Neuronal stem cell (in vitro differentiated cells): ENCODE measurements at regions not wholly inside any gene's neighbourhood (a gene's known extent, or its start where the extent isn't known, plus 50 kb on each side); places are given as distances from the start of the nearest gene placed in this dataset.

Experiments used
- DNase-seq: peaks from one replicate; pipeline ENCODE4 v3.0.0-alpha.2; 2013; ENCODE audit warnings: low spot score
- H2AFZ ChIP-seq: one replicate; pipeline ENCODE4 v1.6.1; 2013; ENCODE audit warnings: mild to moderate bottlenecking, low read length, inconsistent platforms
- H2AK5ac ChIP-seq: 2 replicates; pipeline ENCODE4 v1.6.1; 2013; ENCODE audit warnings: low read depth, mild to moderate bottlenecking, inconsistent platforms, low read length, moderate library complexity, mixed read lengths
- H2BK120ac ChIP-seq: 2 replicates; pipeline ENCODE4 v1.6.1; 2013; ENCODE audit warnings: low read depth, mild to moderate bottlenecking, inconsistent platforms, low read length, moderate library complexity, mixed read lengths
- H2BK12ac ChIP-seq: one replicate; pipeline ENCODE4 v1.6.1; 2013; ENCODE audit warnings: low read length, inconsistent platforms
- H2BK15ac ChIP-seq: 2 replicates; pipeline ENCODE4 v1.6.1; 2013; ENCODE audit warnings: mild to moderate bottlenecking, low read length, inconsistent platforms, mixed read lengths
- H2BK5ac ChIP-seq: one replicate; pipeline ENCODE4 v1.6.1; 2013; ENCODE audit warnings: inconsistent platforms, mild to moderate bottlenecking, low read length, moderate library complexity
- H3K14ac ChIP-seq: one replicate; pipeline ENCODE4 v1.6.1; 2013; ENCODE audit warnings: low read length, inconsistent platforms
- H3K18ac ChIP-seq: 2 replicates; pipeline ENCODE4 v1.6.1; 2013; ENCODE audit warnings: low read length, inconsistent platforms
- H3K23ac ChIP-seq: 2 replicates; pipeline ENCODE4 v1.6.1; 2013; ENCODE audit warnings: low read depth, mild to moderate bottlenecking, mixed read lengths, low read length, inconsistent platforms; ENCODE audit not compliant: poor library complexity
- H3K27ac ChIP-seq: replicated peaks from 3 replicates; pipeline ENCODE4 v1.5.1; 2013; ENCODE audit warnings: low read length, inconsistent platforms
- H3K27me3 ChIP-seq, 3 experiments: 2 replicates each; pipeline ENCODE4 v1.6.1; 2013; ENCODE audit warnings: low read length in 3 of 3, mild to moderate bottlenecking in 2 of 3, inconsistent platforms in 1 of 3, low read depth in 1 of 3, mixed read lengths in 1 of 3, moderate library complexity in 1 of 3; ENCODE audit not compliant: control insufficient read depth in 3 of 3, insufficient read depth in 3 of 3
- H3K36me3 ChIP-seq, 2 donors: replicated peaks in 1 of 2; 2 replicates each; pipeline ENCODE4 v1.6.1; 2013; ENCODE audit warnings: low read length in 2 of 2; ENCODE audit not compliant: control insufficient read depth in 2 of 2, insufficient read depth in 2 of 2
- H3K4ac ChIP-seq: 2 replicates; pipeline ENCODE4 v1.6.1; 2013; ENCODE audit warnings: inconsistent platforms, mild to moderate bottlenecking, low read length, moderate library complexity
- H3K4me1 ChIP-seq, 2 donors: 1 replicate in 1 of 2; 2 replicates in 1 of 2; pipeline ENCODE4 v1.6.1; 2013; ENCODE audit warnings: low read length in 2 of 2, low read depth in 1 of 2; ENCODE audit not compliant: control insufficient read depth in 2 of 2, insufficient read depth in 1 of 2
- H3K4me2 ChIP-seq: one replicate; pipeline ENCODE4 v1.6.1; 2013; ENCODE audit warnings: mild to moderate bottlenecking, low read length, inconsistent platforms; ENCODE audit not compliant: insufficient read depth, poor library complexity, severe bottlenecking
- H3K4me3 ChIP-seq, 2 donors: 2 replicates each; pipeline ENCODE4 v1.5.1; 2013; ENCODE audit warnings: low read length in 2 of 2, mild to moderate bottlenecking in 2 of 2, inconsistent platforms in 1 of 2, moderate library complexity in 1 of 2
- H3K79me1 ChIP-seq: one replicate; pipeline ENCODE4 v1.6.1; 2013; ENCODE audit warnings: low read depth, mild to moderate bottlenecking, inconsistent platforms, low read length, moderate library complexity
- H3K9ac ChIP-seq: one replicate; pipeline ENCODE4 v1.6.1; 2013; ENCODE audit warnings: mild to moderate bottlenecking, low read depth, low read length, inconsistent platforms; ENCODE audit not compliant: poor library complexity
- H3K9me3 ChIP-seq, 2 donors: replicated peaks in 1 of 2; 2 replicates each; pipeline versions ENCODE3 to v1.6.1; 2013; ENCODE audit warnings: low read length in 2 of 2, mild to moderate bottlenecking in 2 of 2, inconsistent platforms in 1 of 2, low read depth in 1 of 2, mixed read lengths in 1 of 2, moderate library complexity in 1 of 2; ENCODE audit not compliant: control insufficient read depth in 2 of 2, insufficient read depth in 1 of 2
- H4K8ac ChIP-seq: one replicate; pipeline ENCODE4 v1.6.1; 2013; ENCODE audit warnings: low read depth, mild to moderate bottlenecking, inconsistent platforms, low read length, moderate library complexity
- H4K91ac ChIP-seq: one replicate; pipeline ENCODE4 v1.6.1; 2013; ENCODE audit warnings: low read length, low read depth, mild to moderate bottlenecking, inconsistent platforms; ENCODE audit not compliant: poor library complexity
- WGBS, 2 donors: extraction: QIAGEN DNeasy Blood & Tissue Kit; methylation state at CpG; one replicate each; pipeline ENCODE4 v1.1.7; 2013; ENCODE audit warnings: missing lambda C conversion rate in 2 of 2, mixed read lengths in 1 of 2; ENCODE audit not compliant: insufficient read length in 2 of 2, insufficient replicate concordance in 1 of 2; ENCODE audit errors: extremely low coverage in 2 of 2; 5-methylcytosine and 5-hydroxymethylcytosine counted together

DNA sequence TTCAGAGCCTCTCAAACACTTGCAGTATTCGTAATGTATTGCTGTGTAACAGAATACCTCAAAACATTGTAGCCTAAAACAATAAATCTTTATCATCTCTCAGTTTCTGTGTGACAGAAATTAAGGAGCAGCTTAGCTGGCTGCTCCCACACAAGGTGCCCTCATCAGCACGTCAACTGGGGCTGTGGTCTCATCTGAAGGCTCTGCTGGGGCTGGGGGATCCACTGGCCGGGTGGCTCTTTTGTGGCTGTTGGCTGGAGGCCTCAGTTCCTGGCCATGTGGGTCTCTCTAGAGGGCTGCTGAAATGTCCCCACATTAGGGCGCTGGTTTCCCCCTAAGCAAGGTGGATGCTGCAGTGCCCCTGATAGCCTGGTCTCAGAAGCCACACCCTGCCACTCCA lies 113.4 kb upstream of the CIBAR2 start:
- Histone ChIP-seq H3K36me3 (no peaks in the 10 kb centered on the region), H3K9ac (peak overlapping the region; percentile 47), H2BK5ac (no peak overlapping the region), H3K27me3 (peaks cover 0 to 4% (median 0%) of the 10 kb centered on the region in 3 experiments), H4K91ac (no peak overlapping the region), H3K14ac (no peak overlapping the region), H2BK12ac (no peak overlapping the region), H3K4ac (no peak overlapping the region), H3K4me1 (peaks cover 35 to 49% of the 10 kb centered on the region in 2 donors), H4K8ac (no peak overlapping the region), H2BK120ac (no peak overlapping the region), H3K23ac (peak overlapping the region; percentile 9), H2AK5ac (no peak overlapping the region), H3K27ac (no peak overlapping the region), H3K18ac (peak overlapping the region; percentile 39), H3K4me3 (no peak overlapping the region), H3K79me1 (no peaks in the 10 kb centered on the region), H3K9me3 (peaks cover 0 to 7% of the 10 kb centered on the region in 2 donors), H2BK15ac (no peak overlapping the region), H3K4me2 (no peak overlapping the region), H2AFZ (no peak overlapping the region)
- WGBS, 2 donors = no CpG with 5 or more reads among the region's 4 CpGs
- no peak for DNase-seq

DNA sequence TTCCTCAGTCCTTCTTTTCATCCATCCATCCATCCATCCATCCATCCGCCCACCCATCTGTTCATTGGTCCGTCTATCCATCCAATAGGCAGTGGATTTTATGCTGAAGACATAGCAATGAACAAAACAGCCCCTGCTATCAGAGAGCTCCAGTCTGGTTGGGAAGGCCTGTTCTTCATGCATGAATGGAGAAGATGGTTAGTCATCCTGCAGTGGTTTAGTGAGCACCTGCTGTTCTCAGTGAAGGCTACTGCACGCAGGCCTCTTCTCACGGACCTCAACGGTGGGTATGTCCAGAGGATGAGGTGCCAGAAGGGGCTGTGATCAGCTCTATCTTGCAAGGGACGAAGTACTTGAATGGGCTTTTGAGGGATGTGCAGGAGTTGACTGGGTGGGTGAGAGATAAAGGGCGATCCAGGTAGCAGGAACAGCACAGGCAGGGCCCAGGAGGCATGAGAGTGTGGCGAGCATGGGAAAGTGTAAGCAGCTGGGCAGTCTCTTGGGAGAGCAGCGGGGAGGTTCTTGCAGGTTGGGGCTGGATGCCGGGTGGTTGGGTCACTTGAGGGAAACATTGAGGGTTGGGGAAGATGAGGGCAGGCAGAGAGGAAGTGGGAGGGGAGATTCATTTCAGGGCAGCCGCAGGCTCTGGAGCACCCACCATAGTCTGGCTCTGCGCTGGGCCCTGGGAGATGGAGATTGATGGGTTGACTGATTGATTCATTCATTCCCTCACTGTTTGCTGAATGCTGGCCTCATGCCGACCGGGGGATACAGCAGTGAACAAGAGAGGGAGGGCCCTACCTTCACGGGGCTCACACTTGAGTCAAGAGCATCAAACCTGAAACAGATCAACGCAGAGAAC lies 115.0 kb upstream of the CIBAR2 start:
- Histone ChIP-seq H2AFZ (no peak overlapping the region), H3K4me3 (no peak overlapping the region), H2BK120ac (peak overlapping the region; percentile 11), H3K14ac (no peak overlapping the region), H2AK5ac (peak overlapping the region; percentile 48), H3K4me2 (no peak overlapping the region), H3K27ac (no peak overlapping the region), H3K79me1 (no peaks in the 10 kb centered on the region), H2BK5ac (no peak overlapping the region), H2BK15ac (no peak overlapping the region), H2BK12ac (no peak overlapping the region), H3K9ac (no peak overlapping the region), H3K4ac (no peak overlapping the region), H3K36me3 (no peaks in the 10 kb centered on the region), H3K4me1 (peaks cover 21 to 34% of the 10 kb centered on the region in 2 donors), H4K91ac (no peak overlapping the region), H3K23ac (no peak overlapping the region), H3K9me3 (peaks cover 0 to 6% of the 10 kb centered on the region in 2 donors), H4K8ac (no peak overlapping the region), H3K18ac (peak overlapping the region; percentile 76), H3K27me3 (peaks cover 0 to 4% (median 0%) of the 10 kb centered on the region in 3 experiments)
- DNase-seq = no peak
- WGBS, 2 donors = no CpG with 5 or more reads among the region's 16 CpGs

DNA sequence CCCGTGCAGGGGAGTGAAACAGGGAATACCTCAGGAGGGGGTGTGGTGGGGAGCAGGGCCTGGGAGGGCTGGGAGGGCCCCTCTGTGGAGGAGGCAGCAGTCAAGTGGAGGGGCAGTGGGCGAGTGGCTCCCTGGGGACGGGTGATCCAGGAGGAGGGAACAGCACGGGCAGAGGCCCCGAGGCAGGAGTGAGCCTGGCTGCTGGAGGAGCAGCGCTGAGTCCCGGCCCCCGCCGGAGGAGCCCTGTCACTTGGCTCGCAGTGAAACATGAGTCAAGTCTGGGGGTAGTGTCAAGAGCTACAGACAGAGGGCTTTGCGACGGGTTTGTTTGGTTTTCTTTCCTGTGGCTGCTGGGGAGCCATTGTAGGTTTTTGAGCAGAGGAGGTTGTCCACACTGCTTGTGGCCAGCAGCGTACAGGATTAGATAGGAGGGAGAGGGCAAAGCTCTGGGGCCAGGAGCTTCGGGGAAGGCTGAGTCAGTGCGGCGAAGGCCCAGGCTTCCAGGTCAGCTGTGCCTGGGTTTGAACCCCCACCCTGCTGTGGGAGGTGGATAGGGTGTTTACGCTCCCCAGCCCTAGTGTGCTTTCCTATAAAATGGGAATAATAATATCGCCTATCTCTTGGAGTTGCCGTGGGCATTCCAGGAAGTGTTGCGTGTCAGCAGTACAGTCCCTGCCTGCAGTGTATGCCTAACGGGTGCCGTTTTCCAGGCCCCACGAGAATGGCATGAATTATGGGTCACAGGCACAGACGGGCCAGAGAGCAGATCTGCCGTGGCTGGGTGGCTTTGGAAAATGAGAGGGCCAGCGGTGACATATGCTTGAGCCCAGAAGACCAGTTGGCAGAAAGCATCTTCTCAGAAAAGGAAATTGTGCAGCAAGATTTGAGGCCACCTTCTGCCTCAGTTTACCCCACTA lies 115.9 kb upstream of the CIBAR2 start:
- no CpG with 5 or more reads among the region's 26 CpGs for WGBS, 2 donors
- H3K79me1 ChIP-seq = no peaks in the 10 kb centered on the region
- no peaks in the 10 kb centered on the region for H3K36me3 ChIP-seq
- no peak overlapping the region for H3K4me2 ChIP-seq
- DNase-seq = no peak
- H3K27ac ChIP-seq = no peak overlapping the region
- peak overlapping the region; percentile 73 for H3K23ac ChIP-seq
- peaks cover 16 to 30% of the 10 kb centered on the region in 2 donors for H3K4me1 ChIP-seq
- H3K4me3 ChIP-seq = no peak overlapping the region
- H2AK5ac ChIP-seq = peak overlapping the region; percentile 48
- H3K14ac ChIP-seq = no peak overlapping the region
- no peak overlapping the region for H2AFZ ChIP-seq
- H4K91ac ChIP-seq = no peak overlapping the region
- H4K8ac ChIP-seq = no peak overlapping the region
- peaks cover 0 to 4% (median 0%) of the 10 kb centered on the region in 3 experiments for H3K27me3 ChIP-seq
- H3K4ac ChIP-seq = no peak overlapping the region
- H3K9me3 ChIP-seq = peaks cover 0 to 6% of the 10 kb centered on the region in 2 donors
- peak overlapping the region; percentile 46 for H3K9ac ChIP-seq
- no peak overlapping the region for H2BK12ac ChIP-seq
- peak overlapping the region; percentile 11 for H2BK120ac ChIP-seq
- no peak overlapping the region for H2BK5ac ChIP-seq
- peak overlapping the region; percentile 78 for H3K18ac ChIP-seq
- peak overlapping the region; percentile 50 for H2BK15ac ChIP-seq
